Choroid plexus epithelial cell (primary cell): ENCODE measurements at regions not wholly inside any gene's neighbourhood (a gene's known extent, or its start where the extent isn't known, plus 50 kb on each side); places are given as distances from the start of the nearest gene placed in this dataset.

Experiments
- DNase-seq: peaks from one replicate; pipeline ENCODE4 v3.0.0-alpha.2; 2010; ENCODE audit warnings: low read depth
- H3K4me3 ChIP-seq: 2 replicates; pipeline ENCODE4 v1.5.1; 2011; ENCODE audit warnings: low read depth, mild to moderate bottlenecking, control low read depth, low read length, moderate library complexity
- TF ChIP-seq, protein P1 (sequence below): conservative IDR thresholded peaks from 2 replicates; pipeline ENCODE4 v1.5.1; 2011; ENCODE audit warnings: low read depth, mild to moderate bottlenecking, control low read depth, inconsistent platforms, low read length, moderate library complexity

DNA sequence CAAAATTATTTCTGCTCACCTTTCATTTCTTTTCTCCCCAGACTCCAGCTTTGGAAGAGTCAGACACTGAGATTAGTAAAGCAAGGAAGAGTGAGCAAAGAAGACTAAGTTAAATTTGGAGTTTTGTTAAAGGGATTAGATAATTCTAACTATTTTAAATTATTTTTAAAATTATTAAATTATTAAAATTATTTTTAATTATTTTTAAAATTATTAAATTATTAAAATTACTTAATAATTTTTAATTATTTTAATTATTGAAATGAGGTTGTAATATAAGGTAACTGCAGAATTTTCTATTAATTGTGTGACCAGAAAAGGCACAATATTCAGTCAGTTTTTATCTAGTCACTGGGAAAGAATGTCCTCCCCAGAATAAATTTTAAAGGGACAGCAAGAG lies 185.0 kb upstream of the EOMES start:
- no peak for DNase-seq
- TF ChIP-seq, protein P1, sequence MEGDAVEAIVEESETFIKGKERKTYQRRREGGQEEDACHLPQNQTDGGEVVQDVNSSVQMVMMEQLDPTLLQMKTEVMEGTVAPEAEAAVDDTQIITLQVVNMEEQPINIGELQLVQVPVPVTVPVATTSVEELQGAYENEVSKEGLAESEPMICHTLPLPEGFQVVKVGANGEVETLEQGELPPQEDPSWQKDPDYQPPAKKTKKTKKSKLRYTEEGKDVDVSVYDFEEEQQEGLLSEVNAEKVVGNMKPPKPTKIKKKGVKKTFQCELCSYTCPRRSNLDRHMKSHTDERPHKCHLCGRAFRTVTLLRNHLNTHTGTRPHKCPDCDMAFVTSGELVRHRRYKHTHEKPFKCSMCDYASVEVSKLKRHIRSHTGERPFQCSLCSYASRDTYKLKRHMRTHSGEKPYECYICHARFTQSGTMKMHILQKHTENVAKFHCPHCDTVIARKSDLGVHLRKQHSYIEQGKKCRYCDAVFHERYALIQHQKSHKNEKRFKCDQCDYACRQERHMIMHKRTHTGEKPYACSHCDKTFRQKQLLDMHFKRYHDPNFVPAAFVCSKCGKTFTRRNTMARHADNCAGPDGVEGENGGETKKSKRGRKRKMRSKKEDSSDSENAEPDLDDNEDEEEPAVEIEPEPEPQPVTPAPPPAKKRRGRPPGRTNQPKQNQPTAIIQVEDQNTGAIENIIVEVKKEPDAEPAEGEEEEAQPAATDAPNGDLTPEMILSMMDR: no peak
- H3K4me3 ChIP-seq: no peak overlapping the region

DNA sequence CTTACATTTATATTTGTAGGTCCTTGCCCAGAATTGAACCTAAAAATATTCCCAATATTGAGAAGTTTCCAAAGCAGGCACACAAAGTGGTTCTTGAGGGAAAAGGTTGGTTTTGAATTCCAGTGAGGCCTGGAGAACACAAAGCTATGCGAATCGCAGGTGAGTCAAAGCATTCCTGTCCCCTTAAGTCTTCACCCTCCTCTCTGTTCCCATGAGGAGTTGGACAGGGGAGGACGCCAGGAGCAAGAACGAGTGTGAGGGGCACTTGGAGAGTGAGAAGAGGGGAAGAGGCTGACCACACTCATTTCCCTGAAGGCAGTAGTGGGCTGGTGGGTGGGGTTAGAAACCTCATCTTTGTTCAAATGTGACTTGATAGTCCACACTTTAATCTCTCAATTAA lies 185.8 kb upstream of the EOMES start:
- DNase-seq: no peak
- no peak overlapping the region for H3K4me3 ChIP-seq
- TF ChIP-seq, protein P1: no peak

DNA sequence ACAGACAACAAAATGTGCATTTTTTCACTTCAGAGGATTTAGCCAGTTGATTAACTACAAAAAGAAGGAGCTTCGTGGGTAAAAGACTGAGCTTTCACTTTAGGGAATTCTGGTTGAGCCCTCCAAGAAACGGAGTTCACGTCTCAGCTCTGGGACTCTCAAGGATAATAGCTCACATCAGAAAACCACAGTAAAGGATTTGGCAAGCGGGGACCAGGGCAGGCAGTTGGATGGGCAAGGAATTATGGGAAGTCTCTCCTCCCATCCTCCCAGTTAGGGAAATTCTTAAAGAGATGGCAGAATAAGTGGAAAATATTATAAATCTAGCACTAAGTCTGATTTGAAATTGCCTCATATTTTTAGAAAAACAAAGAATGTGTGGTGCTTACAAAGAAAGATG lies 188.3 kb upstream of the EOMES start:
- no peak for DNase-seq
- H3K4me3 ChIP-seq: no peak overlapping the region
- TF ChIP-seq, protein P1: no peak

DNA sequence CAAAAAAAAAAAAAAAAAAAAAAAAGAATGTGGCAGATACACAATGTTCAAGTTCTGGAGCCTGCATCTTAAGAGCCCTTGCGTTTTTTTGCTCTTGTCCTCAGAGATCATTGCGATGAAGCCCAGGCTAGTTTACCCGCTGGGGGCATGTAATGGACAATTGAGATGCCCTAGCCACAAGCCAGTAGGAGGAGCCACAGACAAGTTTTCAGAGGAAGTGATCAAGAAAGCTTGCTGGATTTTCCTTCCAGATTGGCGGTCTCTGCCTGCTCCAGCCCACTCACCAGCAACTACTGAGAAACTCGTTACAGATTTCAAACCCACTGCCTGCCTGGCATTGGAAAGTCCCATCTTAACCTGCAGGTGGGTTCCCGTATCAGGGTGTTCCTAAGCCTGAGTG lies 192.1 kb upstream of the EOMES start:
- TF ChIP-seq, protein P1: peak; percentile 35
- DNase-seq: peak; percentile 4
- no peak overlapping the region for H3K4me3 ChIP-seq

DNA sequence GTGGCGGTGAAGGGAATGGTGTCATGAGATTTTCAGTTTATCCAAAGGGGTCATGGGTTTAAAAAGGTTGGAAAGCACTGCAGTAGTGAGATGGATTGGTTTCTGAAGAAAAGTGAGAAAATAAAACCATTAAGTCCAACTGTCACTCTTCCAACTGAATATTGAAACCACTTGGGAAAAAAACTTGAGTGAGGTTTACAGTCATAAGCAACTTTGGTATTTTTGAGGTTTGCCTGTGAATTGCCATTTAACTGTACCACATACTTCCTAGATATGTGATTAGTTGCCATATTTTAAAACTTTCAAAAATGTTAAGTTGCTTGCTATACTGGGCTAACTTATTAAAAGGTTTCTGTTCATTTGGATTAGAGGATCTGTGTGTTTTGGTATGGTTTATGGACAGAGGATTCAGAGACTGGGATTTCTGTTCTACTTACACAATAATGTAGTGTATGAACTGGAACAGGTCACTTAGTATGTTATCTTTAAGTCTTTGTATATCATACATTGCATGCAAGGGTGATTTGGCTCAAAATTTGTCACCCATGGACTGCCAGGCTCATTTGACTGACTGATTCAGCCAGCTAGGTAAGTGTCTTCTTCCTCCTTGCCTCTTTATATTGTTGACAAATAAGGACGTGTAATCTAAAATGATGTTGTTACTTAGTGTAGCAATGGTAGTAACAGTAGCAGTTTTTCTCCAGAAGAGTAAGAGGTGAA lies 201.4 kb upstream of the EOMES start:
- no peak overlapping the region for H3K4me3 ChIP-seq
- TF ChIP-seq, protein P1: no peak
- DNase-seq: no peak

DNA sequence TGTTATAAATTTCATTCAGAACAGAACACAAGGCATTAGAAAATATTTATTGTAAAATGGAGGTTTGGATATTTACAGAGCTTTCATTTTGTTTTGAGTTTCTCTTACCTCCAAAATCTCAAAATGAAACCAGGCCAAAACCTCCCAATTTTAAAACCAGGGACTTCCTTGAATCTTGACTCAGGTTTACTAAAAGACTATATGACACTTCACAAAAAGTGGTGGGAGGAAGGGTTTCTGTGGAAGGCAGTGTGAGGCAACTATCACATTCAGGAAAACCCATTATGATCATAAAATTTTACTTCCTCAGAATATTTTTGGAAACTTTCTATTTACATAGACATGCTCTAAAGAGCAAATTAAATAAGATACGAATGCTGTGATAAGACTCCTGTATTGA lies 205.8 kb upstream of the EOMES start:
- DNase-seq: no peak
- TF ChIP-seq, protein P1: no peak
- H3K4me3 ChIP-seq: no peak overlapping the region

DNA sequence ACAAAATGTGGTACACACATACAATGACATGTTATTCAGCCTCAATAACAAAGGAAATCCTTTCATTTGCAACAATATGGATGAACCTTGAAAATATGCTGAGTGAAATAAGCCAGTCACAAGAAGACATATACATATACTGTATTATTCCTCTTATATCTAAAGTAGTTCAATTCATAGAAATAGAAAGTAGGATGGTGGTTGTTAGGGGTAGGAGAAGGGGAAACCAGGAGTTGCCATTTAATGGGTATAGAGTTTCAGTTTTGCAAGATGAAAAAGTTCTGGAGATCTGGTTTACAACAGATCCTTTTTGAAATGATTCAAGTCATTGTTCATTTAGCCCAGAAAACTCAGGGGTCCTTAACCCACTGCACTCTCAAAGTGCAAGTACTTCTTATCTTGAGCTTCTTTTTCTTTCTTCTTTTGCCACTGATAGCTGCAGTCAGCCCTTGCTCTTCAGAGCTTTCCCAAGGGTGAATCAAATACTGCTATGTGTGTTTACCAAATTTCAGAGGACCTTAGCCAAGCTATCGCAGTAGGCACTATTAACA lies 208.0 kb upstream of the EOMES start:
- no peak for DNase-seq
- H3K4me3 ChIP-seq: no peak overlapping the region
- TF ChIP-seq, protein P1: no peak
